ENCODE measurements at regions not wholly inside any gene's neighbourhood (a gene's known extent, or its start where the extent isn't known, plus 50 kb on each side); places are given as distances from the start of the nearest gene placed in this dataset.

DNA sequence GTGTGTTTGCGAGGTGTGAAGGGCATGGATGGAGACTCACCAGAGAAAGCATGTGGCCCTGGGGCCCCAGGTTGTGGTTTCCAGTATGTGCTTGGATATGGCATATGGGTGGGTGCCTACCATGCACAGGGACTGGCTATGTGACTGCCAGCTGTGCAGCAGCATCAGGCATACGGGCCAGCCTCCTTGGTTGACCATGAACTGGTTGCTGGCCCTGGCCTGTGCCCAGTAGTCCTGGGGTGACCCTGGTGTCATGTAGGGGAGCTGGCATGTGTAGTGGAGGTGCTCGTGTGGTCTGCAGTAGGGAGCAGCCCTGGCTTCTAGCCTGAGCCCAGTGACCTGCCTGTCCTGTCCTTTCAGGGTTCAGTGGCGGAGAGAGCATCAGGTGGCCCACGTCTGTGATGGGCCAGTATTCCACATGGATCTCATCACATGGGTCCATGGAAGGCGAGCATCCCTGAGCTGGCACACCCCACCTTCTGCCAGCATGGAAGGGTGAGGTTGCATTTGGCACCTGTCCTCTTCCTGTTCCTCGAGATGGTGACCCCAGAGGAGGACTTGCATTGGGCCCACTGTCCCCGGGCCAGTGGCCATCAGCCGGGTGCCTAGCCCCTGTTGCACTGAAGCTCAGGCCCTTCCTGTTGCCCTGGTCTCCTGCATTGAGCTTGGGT is 228.9 kb downstream of the SNRPN start:
- H2BK120ac ChIP-seq (replicated peaks; ENCODE audit: low read depth, low read length) = no peak overlapping the region
- CTCF ChIA-PET (ENCODE audit: partially characterized antibody) = interaction anchor here (0.5 to 1.2 kb wide), 2 partner anchors 178 to 317 kb away, joined by 3 to 4 read pairs; no protein-coding TSS in a partner anchor
- no peaks in the 10 kb centered on the region for H3K36me3 ChIP-seq (ENCODE audit: control insufficient read depth in 2 of 4, insufficient read depth in 4 of 4, low read length in 3 of 4)
- no peak overlapping the region for H3K4me3 ChIP-seq (ENCODE audit: extremely low read depth in 1 of 4, insufficient read depth in 2 of 4, low read depth in 3 of 4, low read length in 4 of 4)
- no peak overlapping the region for H2AK5ac ChIP-seq (ENCODE audit: low read depth, low read length)
- H3K14ac ChIP-seq (ENCODE audit: insufficient read length) = no peak overlapping the region
- no peak overlapping the region for H3K23ac ChIP-seq (ENCODE audit: insufficient read length)
- DNase-seq (ENCODE audit: low read depth in 1 of 2, low spot score in 2 of 2) (no peak), FAIRE-seq (no peak)
- no peaks in the 10 kb centered on the region for H3K79me1 ChIP-seq (ENCODE audit: low read depth, low read length)
- H2BK20ac ChIP-seq (ENCODE audit: low read length) = no peak overlapping the region
- H3K27me3 ChIP-seq (replicated peaks in 1 of 4; ENCODE audit: control insufficient read depth in 3 of 4, extremely low read depth in 1 of 4, insufficient read depth in 3 of 4, low read length in 3 of 4) = no peaks in the 10 kb centered on the region
- H3K18ac ChIP-seq (ENCODE audit: extremely low read depth, low read length) = no peak overlapping the region
- H3K56ac ChIP-seq (replicated peaks; ENCODE audit: insufficient read length, low read depth, low read length) = no peak overlapping the region
- H2BK12ac ChIP-seq (ENCODE audit: low read depth, low read length) = no peak overlapping the region
- POLR2A ChIA-PET (ENCODE audit: partially characterized antibody) = no interaction called here
- H4K8ac ChIP-seq (ENCODE audit: extremely low read depth, insufficient read depth, low read length) = no peak overlapping the region
- no peaks in the 10 kb centered on the region for H3K4me1 ChIP-seq (replicated peaks in 1 of 4; ENCODE audit: control insufficient read depth in 3 of 4, insufficient read depth in 4 of 4, low read length in 3 of 4)
- H2BK5ac ChIP-seq (ENCODE audit: low read depth, low read length) = no peak overlapping the region
- no peaks in the 10 kb centered on the region for H3K79me2 ChIP-seq (ENCODE audit: control insufficient read depth in 1 of 2, insufficient read depth in 2 of 2, low read length in 2 of 2)
- peaks cover 69 to 97% of the 10 kb centered on the region in 2 experiments for H3K9me3 ChIP-seq (ENCODE audit: insufficient read depth in 2 of 2, low read depth in 1 of 2, low read length in 1 of 2)
- H3K27ac ChIP-seq (ENCODE audit: low read depth, low read length) = no peak overlapping the region
- 80% methylated on average over 8 of the region's 9 CpGs; no CpG with 5 or more reads in 1 of the 2 experiments for WGBS, 2 experiments (ENCODE audit: extremely low coverage in 1 of 2, insufficient coverage in 1 of 2, insufficient read length in 1 of 2, insufficient replicate concordance in 2 of 2, low coverage in 1 of 2, low lambda C conversion rate in 2 of 2, missing lambda C conversion rate in 1 of 2)
- TF ChIP-seq ASH2L (IDR thresholded peaks at IDR 0.05; ENCODE audit: low read length) = no peak
- H3K4ac ChIP-seq (replicated peaks; ENCODE audit: insufficient read length, low read depth, low read length) = no peak overlapping the region
- H4K5ac ChIP-seq (ENCODE audit: insufficient read length, low read depth, low read length) = no peak overlapping the region
- no peaks in the 10 kb centered on the region for H4K20me1 ChIP-seq (replicated peaks in 1 of 2; ENCODE audit: control insufficient read depth in 1 of 2, insufficient read depth in 2 of 2, low read length in 2 of 2)
- no peak overlapping the region for H3K4me2 ChIP-seq (ENCODE audit: insufficient read depth in 1 of 2, low read depth in 2 of 2, low read length in 2 of 2)
- H4K91ac ChIP-seq (replicated peaks; ENCODE audit: insufficient read length, low read length) = no peak overlapping the region
- no peak overlapping the region for H2BK15ac ChIP-seq (ENCODE audit: low read length)
- no peak overlapping the region for H3K9ac ChIP-seq (replicated peaks in 1 of 4; ENCODE audit: extremely low read depth in 1 of 4, low read depth in 3 of 4, low read length in 3 of 4)
- H3K23me2 ChIP-seq (ENCODE audit: low read depth, low read length) = no peaks in the 10 kb centered on the region
- H2AFZ ChIP-seq (ENCODE audit: low read length) = no peak overlapping the region
